GM12878 (cell line): ENCODE measurements at regions not wholly inside any gene's neighbourhood (a gene's known extent, or its start where the extent isn't known, plus 50 kb on each side); places are given as distances from the start of the nearest gene placed in this dataset.

Experiments
- ATF2 ChIP-seq: IDR thresholded peaks from 2 replicates; pipeline ENCODE4 v1.6.1; 2012; ENCODE audit warnings: low read length, inconsistent platforms
- BCLAF1 ChIP-seq: fragments of 450-650 bp; IDR thresholded peaks from 2 replicates; pipeline ENCODE4 v1.6.1; 2017; ENCODE audit warnings: antibody characterized with exemption, mild to moderate bottlenecking, moderate library complexity
- CBFB ChIP-seq: IDR thresholded peaks from 2 replicates; pipeline ENCODE4 v1.6.1; 2016; ENCODE audit warnings: antibody characterized with exemption, low read depth
- CBX3 ChIP-seq: fragments of 200-600 bp; sonication (generic); IDR thresholded peaks from 2 replicates; pipeline ENCODE4 v1.6.1; 2016; ENCODE audit warnings: low read depth, borderline replicate concordance
- CREB1 ChIP-seq: IDR thresholded peaks from 2 replicates; pipeline ENCODE4 v1.6.1; 2012; ENCODE audit warnings: low read depth, mild to moderate bottlenecking, inconsistent platforms
- CREM ChIP-seq: IDR thresholded peaks from 2 replicates; pipeline ENCODE4 v1.6.1; 2014; ENCODE audit warnings: antibody characterized with exemption, low read depth
- ETV6 ChIP-seq, 2 experiments: fragments of 450-650 bp in 1 of 2; IDR thresholded peaks in 1 of 2; conservative IDR thresholded peaks in 1 of 2; 2 replicates each; pipeline ENCODE4 v1.6.1; 2014; ENCODE audit warnings: antibody characterized with exemption in 1 of 2, borderline replicate concordance in 1 of 2, low read depth in 1 of 2, mild to moderate bottlenecking in 1 of 2, moderate library complexity in 1 of 2
- KAT2A ChIP-seq: conservative IDR thresholded peaks from 2 replicates; pipeline ENCODE4 v1.6.1; 2011; ENCODE audit warnings: low read depth, low read length; ENCODE audit not compliant: control insufficient read depth
- NFYA ChIP-seq: IDR thresholded peaks from 2 replicates; pipeline ENCODE4 v1.6.1; 2011; ENCODE audit warnings: low read depth, mild to moderate bottlenecking, low read length, improper control_type of control experiment, borderline replicate concordance
- NFYB ChIP-seq: IDR thresholded peaks from 2 replicates; pipeline ENCODE4 v1.6.1; 2011; ENCODE audit warnings: low read depth, mild to moderate bottlenecking, low read length, improper control_type of control experiment, moderate library complexity; ENCODE audit not compliant: insufficient read depth
- POLR2A ChIP-seq: IDR thresholded peaks from 2 replicates; pipeline ENCODE4 v1.6.1; 2011; ENCODE audit warnings: low read depth, mild to moderate bottlenecking, low read length
- SMARCA5 ChIP-seq: fragments of 450-650 bp; IDR thresholded peaks from 2 replicates; pipeline ENCODE4 v1.6.1; 2017; ENCODE audit warnings: mild to moderate bottlenecking
- SMC3 ChIP-seq: IDR thresholded peaks from 2 replicates; pipeline ENCODE4 v1.6.1; 2011; ENCODE audit warnings: low read length, improper control_type of control experiment, borderline replicate concordance
- SREBF2 ChIP-seq: IDR thresholded peaks from 2 replicates; pipeline ENCODE4 v1.6.1; 2012; ENCODE audit warnings: mild to moderate bottlenecking, low read length
- USF2 ChIP-seq: IDR thresholded peaks from 2 replicates; pipeline ENCODE4 v1.6.1; 2011; ENCODE audit warnings: low read depth, low read length, improper control_type of control experiment, borderline replicate concordance
- ZNF207 ChIP-seq: fragments of 450-650 bp; IDR thresholded peaks from 2 replicates; pipeline ENCODE4 v1.6.1; 2014; ENCODE audit warnings: antibody characterized with exemption, mild to moderate bottlenecking, borderline replicate concordance
- ZNF687 ChIP-seq: fragments of 450-650 bp; IDR thresholded peaks from 2 replicates; pipeline ENCODE4 v1.6.1; 2017; ENCODE audit warnings: mild to moderate bottlenecking, moderate library complexity
- TF ChIP-seq, protein P1 (sequence below): fragments of 450-650 bp; conservative IDR thresholded peaks from 2 replicates; pipeline ENCODE4 v1.6.1; 2017; ENCODE audit warnings: mild to moderate bottlenecking, moderate library complexity
- TF ChIP-seq, protein P2 (sequence below): IDR thresholded peaks from 2 replicates; pipeline ENCODE4 v1.6.1; 2012; ENCODE audit warnings: low read depth, low read length, improper control_type of control experiment

GRCh38 chr22:22156716-22157347 is 87.8 kb upstream of the VPREB1 start (continued):
- TF ChIP-seq ETV6 (conservative IDR thresholded peaks at IDR 0.05 in 1 of 2, IDR thresholded peaks at IDR 0.05 in 1 of 2; ENCODE audit: borderline replicate concordance in 1 of 2, low read depth in 1 of 2), result no peak
- no peak for TF ChIP-seq KAT2A
- no peak for TF ChIP-seq CBX3
- TF ChIP-seq, protein P1, sequence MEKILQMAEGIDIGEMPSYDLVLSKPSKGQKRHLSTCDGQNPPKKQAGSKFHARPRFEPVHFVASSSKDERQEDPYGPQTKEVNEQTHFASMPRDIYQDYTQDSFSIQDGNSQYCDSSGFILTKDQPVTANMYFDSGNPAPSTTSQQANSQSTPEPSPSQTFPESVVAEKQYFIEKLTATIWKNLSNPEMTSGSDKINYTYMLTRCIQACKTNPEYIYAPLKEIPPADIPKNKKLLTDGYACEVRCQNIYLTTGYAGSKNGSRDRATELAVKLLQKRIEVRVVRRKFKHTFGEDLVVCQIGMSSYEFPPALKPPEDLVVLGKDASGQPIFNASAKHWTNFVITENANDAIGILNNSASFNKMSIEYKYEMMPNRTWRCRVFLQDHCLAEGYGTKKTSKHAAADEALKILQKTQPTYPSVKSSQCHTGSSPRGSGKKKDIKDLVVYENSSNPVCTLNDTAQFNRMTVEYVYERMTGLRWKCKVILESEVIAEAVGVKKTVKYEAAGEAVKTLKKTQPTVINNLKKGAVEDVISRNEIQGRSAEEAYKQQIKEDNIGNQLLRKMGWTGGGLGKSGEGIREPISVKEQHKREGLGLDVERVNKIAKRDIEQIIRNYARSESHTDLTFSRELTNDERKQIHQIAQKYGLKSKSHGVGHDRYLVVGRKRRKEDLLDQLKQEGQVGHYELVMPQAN, result no peak
- no peak for TF ChIP-seq NFYA
- no peak for TF ChIP-seq CREB1
- peak; percentile 89 for TF ChIP-seq ZNF687
- TF ChIP-seq CBFB, result no peak
- no peak for TF ChIP-seq SMARCA5
- no peak for TF ChIP-seq NFYB
- TF ChIP-seq POLR2A, result peak; percentile 41
- 0 out of 2 replicates have a peak, but pooled peaks have one; percentile 26 for TF ChIP-seq ZNF207
- no peak for TF ChIP-seq USF2
- peak; percentile 85 for TF ChIP-seq SMC3
- no peak for TF ChIP-seq SREBF2
- TF ChIP-seq BCLAF1, result no peak
- TF ChIP-seq CREM, result no peak
- no peak for TF ChIP-seq ATF2
- TF ChIP-seq, protein P2, sequence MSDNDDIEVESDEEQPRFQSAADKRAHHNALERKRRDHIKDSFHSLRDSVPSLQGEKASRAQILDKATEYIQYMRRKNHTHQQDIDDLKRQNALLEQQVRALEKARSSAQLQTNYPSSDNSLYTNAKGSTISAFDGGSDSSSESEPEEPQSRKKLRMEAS, result no peak
